GM18519 (cell line): ENCODE measurements at regions not wholly inside any gene's neighbourhood (a gene's known extent, or its start where the extent isn't known, plus 50 kb on each side); places are given as distances from the start of the nearest gene placed in this dataset.

Experiments
- ATAC-seq: cut with Tn5 transposase; IDR thresholded peaks from one replicate; pipeline ENCODE4 v1.9.1; 2021; ENCODE audit warnings: mild to moderate bottlenecking, moderate library complexity; ENCODE audit not compliant: unreplicated experiment, low FRiP score

DNA sequence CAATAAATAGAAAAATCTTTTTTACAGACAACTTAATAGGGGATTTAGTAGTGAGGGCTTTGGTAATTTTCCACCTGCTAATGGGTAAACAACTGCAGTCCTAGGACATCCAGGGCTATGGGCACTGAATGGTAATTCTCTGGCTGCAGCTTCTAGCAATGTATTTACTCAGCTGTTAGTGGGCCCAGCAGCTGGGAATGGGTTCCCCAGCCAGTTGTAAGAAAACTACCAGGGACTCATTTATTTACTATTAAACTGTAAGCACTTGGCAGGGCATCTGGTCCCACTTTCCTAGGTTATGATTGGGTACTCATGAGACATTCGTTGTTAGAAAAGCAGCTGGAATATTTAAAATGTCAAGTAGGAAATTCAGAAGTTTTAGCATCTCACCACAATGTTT is 363.8 kb upstream of the TRIB2 start:
- ATAC-seq, result no peak

DNA sequence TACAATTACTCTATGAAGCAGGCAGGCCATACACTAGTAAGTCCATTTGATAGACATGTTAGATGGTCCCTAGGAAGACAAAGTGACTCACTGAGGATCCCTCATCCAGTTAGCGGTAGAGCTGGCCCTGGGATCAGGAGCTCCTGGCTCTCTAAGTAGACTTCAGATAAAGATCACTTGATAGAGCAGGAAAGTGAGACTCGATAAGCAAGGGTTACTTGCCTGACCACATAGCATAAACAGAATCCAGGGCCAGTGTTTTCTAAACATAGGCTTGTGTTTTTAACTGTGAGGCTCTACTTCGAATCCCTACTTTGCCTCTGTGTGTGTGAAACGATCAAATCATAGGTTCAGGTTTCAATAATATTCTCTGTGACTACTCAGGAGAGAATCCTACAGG is 355.2 kb upstream of the TRIB2 start:
- no peak for ATAC-seq

DNA sequence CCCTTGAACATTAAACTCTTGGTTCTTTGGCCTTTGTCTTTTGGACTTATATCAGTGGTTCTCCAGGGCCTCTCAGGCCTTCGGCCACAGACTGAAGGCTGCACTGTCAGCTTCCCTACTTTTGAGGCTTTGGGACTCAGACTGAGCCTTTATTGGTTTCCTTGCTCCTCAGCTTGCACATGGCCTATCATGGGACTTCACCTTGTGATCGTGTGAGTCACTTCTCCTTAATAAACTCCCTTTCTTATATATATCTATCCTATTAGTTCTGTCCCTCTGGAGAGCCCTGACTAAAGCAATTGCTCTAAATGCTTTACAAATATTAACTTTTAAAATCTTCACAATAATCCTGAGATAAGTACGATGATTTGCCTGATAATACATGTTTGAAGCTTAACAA is 353.6 kb upstream of the TRIB2 start:
- no peak for ATAC-seq

DNA sequence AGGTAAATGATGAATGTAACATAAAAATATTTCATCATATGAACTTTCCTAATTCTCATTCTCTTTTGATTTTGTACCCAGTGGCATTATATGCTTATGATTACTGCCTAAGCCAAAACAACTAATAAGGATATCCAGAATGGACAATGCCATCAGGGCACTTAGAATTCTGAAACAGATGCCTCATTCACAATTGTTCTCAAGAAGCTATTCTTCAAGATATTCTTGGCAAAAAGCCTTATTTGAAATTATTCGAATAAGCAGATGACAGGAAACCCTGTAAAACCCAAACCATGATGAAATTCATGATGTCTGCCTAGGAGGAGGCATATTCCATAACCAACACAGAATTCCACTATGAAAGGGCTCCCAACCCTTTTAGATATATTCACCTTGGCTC is 353.2 kb upstream of the TRIB2 start:
- ATAC-seq, result no peak

DNA sequence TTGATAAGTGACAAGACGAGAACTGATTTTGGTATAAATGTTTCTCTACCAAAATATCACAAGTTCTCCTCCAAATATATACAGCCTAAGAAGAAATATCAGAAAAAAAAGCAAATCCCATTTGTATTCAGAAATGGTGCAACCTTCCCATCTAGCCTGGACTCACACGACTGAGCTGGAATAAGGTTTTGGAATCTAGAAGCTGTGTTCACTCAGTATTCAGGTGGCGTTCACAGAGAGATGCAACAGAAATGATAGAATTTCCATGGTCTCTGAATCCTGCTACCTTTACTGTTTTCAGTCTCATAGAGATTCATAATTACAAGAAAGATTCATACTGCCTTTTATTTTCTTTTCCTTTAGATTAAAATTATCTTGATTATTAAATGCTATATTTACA is 347.2 kb upstream of the TRIB2 start:
- ATAC-seq, result no peak

DNA sequence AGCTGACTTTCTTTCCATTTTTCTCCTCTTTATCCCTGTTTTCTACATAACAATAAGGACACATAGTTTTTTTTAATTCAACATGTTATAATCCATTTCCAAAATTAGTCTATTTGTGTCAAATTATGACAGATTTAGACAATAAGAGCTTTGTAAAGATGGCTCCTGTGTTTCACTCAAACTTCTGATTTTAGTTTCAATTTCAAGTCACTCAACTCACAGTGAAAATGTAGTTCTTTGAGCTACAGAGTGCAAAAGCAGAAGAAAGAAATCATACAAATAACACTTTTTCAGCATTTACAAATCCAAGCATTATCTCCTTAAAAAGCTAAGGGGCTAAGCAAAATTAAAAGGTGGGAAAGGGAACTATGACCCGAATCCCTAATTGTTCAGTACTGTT is 340.7 kb upstream of the TRIB2 start:
- ATAC-seq, result peak; percentile 62

DNA sequence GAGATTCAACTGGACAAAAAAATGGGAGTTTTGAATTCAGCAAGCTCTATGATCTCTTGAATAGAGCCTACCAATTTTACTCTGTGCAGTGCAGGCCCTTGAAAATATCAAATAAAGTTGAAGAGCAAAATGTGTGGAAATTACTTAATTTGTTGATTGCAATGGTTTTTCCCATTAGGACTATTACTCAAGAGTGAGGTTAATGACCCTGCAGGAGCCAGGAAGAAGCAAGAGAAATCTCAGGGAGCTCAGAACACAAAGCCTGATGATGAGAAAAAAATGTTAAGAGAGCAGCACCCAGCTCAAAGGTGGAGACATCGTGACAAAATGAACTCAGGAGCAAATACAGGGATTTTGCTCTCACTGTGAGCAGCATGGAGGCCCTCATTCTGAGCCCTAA is 337.6 kb upstream of the TRIB2 start:
- ATAC-seq, result no peak

DNA sequence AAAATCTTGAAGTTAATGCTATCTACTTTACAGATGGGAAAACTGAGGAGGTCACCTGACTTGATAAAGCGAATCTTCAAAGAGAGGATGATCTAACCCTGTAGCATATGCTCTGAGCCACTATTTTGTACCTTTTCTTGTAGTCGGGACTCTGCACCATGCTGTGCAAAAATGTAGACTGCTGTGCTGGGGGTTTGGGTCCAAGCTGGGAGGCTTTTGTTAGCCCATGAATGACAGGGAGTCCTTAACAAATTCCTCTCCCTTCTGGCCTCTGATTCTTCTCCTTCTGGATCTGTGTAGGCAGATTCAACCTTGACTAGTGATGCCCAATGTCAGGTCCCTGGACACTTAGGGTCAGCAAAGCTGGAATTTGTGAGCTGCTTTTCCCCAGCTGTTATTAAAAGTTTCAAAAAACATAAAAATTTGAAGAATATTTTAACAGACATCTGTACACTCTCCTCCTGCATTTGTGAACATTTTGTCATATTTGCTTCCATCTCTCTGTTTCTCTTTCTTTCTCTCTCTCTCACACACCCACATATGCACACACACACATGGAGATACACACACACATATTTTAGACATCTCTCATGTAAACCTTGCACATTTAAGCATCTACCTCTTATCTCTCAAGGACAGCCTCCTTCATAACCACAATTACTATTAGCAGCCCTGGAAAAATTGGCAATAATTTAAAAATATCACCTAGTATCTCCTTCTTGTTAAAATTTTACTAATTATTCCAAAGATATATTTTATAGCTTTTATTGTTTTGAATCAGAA is 335.0 kb upstream of the TRIB2 start:
- ATAC-seq, result no peak

DNA sequence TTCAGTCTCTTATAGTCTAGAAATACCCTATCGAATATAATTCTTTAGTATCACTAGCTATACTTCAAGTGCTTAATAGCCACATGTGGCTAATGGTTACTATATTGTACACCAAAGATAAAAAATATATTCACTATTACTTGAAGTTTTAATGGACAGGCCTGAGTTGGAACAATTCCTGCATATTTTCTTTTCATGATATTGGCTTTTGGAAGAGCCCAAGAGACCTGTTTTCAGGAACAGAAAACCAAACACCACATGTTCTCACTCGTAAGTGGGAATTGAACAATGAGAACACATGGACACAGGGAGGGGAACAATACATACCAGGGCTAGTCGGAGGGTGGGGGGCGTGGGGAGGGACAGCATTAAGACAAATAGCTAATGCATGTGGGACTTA is 334.4 kb upstream of the TRIB2 start:
- ATAC-seq, result no peak

DNA sequence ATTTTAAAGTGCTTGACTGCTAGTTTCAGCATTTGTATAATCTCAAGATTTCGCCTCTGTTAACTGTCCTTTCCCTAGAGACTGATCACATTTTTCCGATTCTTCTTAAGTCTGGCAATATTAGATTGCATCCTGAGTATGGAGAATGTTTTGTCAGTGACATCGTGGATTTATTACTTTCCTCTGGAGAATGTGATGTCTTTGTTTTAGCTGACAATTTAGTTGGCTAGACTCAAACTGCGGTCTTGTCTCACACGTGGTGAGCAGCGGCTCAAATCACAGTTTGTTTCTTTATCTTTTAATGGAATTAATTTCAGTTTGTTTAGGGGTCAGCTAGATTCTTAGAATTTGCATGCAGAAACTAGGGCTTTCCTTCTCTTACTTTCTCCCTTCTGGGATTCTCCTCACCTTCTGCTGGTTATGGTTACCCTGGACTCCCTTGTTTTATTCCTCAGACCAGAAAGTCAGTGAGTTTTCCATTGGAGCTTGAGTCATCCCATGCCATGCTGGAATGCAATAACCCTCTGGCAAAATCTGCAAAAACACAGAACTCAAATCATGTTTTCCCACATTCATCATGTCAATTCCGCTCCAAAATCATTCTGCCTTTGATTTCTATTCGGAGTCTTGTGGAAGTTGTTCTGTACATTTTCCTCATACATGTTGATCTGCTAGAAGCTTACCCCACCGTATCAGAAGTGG is 327.2 kb upstream of the TRIB2 start:
- no peak for ATAC-seq

DNA sequence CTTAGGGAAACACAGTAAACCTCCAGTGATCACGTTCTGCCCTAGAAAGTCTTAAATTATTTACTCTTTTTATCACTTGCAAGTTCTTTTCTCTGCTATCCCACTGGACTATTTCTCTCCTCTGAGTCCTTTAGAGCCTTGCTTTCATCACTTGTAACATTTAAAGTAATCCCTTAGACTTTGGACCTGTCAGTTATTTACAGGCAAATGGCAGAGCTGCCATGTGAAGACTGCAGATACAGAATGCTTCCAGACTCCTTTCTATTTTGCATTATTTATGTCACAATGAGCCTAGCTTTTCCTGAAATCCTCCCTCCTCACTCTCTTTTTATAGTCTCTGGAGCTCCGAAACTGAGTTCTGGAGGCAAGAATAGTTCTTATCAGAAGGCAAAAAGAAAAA is 325.6 kb upstream of the TRIB2 start:
- ATAC-seq, result no peak

DNA sequence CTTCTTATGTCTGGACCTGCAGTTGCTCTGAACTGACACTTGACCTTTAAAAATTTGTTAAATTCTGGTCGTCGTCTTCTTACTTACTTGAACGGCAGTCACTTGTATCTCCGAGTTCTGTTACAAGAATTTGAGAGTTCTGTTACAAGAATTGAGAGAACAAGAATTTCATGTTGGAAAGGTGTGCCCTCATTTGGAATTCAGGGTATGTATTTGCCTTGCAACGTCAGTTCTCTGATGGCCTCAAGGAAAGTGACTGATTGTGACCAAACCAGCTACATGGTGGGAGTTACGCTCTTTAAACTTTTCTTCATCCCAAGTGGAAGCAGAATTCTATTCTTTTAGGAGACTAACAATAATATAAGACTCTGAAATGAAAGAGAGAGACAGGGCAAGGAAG is 320.0 kb upstream of the TRIB2 start:
- ATAC-seq, result no peak

DNA sequence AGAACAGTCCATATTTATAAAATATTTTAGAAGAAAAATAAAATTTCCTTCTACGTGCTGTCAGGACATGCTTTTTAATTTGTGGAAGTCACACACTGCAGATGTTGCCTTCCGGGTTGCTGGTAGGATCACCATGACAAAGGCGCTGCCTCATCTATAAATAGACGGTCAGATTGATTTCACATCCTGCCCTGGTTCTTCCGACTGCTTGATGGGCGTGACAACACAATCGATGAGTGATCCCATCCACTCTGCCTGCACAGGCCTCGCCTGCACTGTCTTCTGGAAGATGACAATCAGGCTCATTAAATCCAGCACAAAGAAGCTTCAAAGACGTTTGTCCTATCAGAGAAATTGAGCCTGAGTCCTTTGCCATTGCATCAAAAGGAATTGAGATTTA is 318.9 kb upstream of the TRIB2 start:
- no peak for ATAC-seq

DNA sequence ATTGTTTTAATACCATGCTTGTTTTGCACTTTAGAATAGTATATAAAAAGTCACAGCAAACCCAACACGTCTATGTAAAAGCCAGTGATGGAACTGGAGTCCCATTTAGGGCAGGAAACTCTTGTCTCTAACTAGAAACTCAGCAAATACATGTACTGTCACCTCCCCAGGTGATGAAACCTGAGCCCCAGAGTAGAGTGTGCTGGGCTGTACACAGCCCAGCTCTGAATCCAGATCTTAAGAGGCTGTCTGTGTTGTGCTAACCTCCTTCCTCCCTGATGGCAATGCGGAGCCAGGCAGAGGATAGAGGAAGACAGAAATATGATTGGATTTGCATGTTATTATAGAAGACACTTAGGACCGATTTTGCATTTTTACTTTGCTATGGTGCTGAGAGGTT is 317.5 kb upstream of the TRIB2 start:
- no peak for ATAC-seq

DNA sequence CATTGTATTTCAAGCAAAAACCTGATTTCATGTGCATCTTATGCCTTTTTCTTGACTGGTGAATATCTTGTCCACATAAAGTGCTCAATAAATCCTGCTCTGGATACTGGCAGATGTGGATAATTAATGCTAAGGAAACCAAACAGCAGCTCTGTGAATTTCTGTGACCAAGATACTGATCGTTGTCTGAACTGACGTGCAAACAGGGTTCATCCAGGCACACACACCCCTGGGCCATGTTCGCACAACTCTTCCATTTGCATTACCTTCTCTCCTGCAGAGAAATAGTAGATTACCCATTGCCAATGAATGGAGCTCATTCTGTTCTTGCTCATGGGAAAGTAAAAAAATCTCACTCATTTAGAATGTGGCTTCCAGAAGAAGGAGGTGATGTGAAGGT is 316.2 kb upstream of the TRIB2 start:
- ATAC-seq, result no peak

DNA sequence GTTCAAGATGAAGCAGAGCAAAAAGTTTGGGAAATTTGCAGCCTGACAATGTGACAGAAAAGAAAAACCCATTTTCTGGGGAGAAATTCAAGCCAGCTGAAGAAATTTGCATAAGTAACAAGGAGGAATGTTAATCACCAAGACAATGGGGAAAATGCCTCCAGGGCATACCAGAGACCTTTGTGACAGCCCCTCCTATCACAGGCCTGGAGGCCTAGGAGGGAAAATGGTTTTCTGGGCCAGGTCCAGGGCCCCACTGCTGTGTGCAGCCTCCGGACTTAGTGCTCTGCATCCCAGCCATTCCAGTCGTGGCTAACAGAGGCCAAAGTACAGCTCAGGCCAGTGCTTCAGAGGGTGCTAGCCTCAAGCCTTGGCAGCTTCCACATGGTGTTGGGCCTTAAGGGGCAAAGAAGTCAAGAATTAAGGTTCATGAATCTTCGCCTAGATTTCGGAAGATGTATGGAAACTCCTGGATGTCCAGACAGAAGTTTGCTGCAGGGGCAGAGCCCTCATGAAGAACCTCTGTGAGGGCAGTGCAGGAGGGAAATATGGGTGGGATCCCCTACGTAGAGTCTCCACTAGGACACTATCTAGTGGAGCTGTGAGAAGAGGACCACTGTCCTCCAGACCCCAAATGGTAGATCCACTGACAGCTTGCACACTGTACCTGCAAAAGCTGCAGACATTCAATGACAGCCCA is 314.1 kb upstream of the TRIB2 start:
- no peak for ATAC-seq

DNA sequence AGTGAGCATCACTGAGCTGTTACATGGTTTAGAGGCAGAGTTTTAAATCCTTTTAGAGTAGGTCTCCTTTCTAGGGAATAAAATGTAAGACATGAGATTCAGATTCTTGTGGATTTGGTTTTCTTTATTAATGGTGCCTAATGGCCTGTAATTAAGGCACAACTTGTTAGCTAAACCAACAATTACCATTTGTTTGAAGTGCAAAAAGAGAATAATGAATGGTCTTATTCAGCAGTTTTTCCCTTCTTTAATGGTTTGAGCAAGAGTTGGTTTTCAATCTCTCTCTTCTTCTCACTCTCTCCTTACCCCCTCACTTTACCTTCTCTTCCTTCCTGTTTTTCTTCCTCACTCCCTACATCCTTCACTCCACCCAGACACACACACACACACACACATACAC is 312.2 kb upstream of the TRIB2 start:
- no peak for ATAC-seq

DNA sequence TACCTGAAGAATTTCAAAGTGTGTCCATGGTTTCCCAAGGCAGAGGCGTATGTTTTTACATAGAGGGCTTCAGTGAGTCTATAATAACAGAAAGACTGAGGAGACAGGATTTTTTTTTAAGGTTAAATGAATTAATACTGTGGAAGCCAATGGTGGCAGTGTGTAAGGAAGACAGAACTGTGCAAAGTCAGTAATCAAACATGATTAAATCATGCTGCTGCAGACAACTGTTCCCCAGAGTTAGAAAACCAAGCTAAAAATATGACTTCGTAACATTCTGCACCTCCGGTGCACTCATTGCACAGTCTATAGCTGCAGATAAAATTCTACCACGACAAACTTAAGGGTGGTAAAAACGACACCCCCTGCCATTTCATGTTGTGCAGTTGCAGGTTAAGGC is 309.6 kb upstream of the TRIB2 start:
- no peak for ATAC-seq

DNA sequence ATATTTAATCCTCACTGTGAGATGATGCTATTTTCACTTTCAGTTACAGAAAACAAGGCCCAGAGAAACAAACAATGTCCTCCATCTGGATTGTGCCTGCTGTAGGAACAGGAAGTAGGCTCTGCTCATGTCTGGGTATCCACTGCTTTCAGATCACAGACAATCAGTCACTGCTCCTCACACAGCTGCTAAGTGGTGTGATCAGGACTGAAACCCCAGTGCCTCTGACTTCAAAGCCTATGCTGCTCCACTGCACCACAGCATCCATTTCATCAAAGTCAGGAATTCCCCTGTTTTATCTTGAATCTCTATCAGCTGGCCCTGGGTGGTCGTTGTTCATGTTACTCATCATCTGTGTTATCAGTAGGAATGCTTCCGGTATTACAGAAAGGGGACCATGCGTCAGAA is 303.8 kb upstream of the TRIB2 start:
- ATAC-seq, result peak; percentile 95

DNA sequence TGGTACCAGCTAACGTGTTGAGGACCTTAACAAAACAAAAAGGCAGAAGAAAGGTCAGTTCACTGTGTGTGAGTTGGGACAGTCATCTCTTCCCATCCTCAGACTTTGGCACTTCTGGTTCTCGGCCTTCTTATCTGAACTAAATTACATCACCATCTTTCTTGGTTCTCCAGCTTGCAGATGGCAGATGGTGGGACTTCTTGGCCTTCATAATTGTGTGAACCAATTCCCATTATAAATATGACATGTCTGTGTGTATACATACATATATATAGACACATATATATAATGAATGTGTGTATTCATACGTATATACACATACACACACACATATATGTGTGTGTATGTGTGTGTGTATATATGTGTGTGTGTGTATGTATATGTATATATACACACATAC is 301.2 kb upstream of the TRIB2 start:
- no peak for ATAC-seq

DNA sequence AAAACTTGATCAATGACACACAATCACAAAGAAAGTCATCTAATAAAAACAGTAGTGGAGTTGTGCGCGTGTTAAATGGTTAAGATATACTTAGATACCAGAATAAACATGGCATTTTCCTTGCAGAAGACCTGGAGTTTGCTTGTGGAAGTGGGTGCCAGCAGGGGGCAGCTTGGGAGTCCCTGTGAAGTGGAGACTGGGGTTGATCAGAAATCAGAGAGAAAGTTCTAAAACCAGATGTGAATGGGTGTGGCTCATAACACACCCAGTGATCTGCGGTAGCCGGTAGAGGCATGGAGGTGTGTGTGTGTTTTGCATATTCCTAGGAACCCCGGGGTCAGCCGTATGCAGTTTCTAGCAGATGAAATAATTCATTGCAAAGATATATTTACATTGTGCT is 300.1 kb upstream of the TRIB2 start:
- ATAC-seq, result no peak

DNA sequence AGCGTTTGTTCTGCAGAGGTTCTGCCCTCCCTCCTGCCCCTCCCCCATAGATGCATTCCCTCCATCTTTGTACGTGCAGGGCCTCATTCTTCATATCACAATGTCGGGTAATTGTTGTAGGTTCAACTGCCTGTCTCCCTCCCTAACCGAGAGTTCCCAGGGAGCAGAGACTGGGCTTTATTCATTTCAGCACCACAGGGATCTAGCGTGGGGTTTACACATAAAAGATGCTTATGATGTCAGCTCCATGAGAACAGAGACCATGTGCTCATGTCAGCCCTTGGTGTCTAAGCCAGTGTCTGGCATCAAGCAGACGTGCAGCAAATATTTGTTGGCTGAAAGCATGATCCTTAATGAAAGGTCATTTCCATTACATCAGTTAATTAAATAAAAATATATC is 298.9 kb upstream of the TRIB2 start:
- ATAC-seq, result no peak
